ENCODE measurements at regions not wholly inside any gene's neighbourhood (a gene's known extent, or its start where the extent isn't known, plus 50 kb on each side); places are given as distances from the start of the nearest gene placed in this dataset.

DNA sequence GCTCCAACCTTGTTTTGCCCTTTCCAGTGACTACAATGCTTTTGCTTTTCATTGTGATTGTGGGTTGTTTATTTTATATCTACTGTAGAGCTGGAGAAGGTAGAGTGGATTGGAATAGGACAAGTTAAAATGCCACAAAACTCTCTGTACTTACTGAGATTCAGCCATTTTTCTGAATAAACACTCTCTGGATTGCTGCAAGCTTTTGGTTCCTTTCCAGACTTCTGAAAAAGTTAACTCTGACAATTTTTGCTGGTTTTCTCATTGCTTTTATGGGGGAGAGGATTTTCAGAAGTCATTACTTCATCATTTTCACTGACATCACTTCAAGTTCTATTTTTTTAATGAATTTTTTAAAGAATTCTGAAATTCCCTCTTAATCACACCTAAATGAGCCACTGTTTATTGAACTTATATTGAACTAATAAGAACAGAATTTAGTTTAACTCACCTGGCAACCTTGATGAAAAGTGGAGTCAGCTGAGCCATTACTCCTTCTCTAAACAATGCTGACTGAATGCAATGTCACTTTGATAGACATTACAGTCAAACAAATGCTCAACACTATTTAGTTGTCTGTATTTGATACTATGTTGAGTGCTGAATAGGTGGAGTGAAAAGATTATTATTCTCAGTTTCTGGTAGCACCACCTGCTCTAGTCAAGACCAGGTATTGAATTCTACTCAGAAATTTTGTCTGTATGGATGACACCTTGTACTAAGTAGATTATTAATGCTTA is 303.5 kb downstream of the DLEU7 start:
- H3K27ac ChIP-seq (ENCODE audit: insufficient read length, low read depth, low read length) = no peak overlapping the region
- peaks cover 3% of the 10 kb centered on the region; the same call in 1 of the 2 replicates for H3K4me1 ChIP-seq (ENCODE audit: insufficient read depth, low read length)
- DNase-seq = no peak
- H3T11ph ChIP-seq (ENCODE audit: low read length) = no peak overlapping the region
- no peaks in the 10 kb centered on the region for H4K20me1 ChIP-seq (ENCODE audit: control insufficient read depth, insufficient read depth, insufficient read length)
- no peak overlapping the region for H2AK5ac ChIP-seq (ENCODE audit: insufficient read length, low read length)
- H3K56ac ChIP-seq (ENCODE audit: insufficient read length, low read depth, low read length) = no peak overlapping the region
- H3K9me3 Mint-ChIP-seq = peaks cover 25% of the 10 kb centered on the region in 2 experiments
- no peak overlapping the region for H4K8ac ChIP-seq (replicated peaks; ENCODE audit: insufficient read length, low read depth, low read length)
- no peak overlapping the region for H2BK20ac ChIP-seq (ENCODE audit: low read depth, low read length, poor library complexity, severe bottlenecking)
- no peak overlapping the region for H2AFZ ChIP-seq (ENCODE audit: low read length)
- no peak overlapping the region for H3K18ac ChIP-seq (ENCODE audit: insufficient read length, low read depth, low read length)
- H3K4me1 Mint-ChIP-seq = peaks cover 24 to 26% of the 10 kb centered on the region in 2 experiments
- H3K36me3 Mint-ChIP-seq (ENCODE audit: insufficient read depth in 1 of 3, low read depth in 3 of 3) = peaks cover 18 to 24% (median 19%) of the 10 kb centered on the region in 3 experiments
- H3K14ac ChIP-seq (ENCODE audit: insufficient read depth, low read length) = no peak overlapping the region
- H3K9me3 ChIP-seq (ENCODE audit: control insufficient read depth, low read depth, low read length) = no peaks in the 10 kb centered on the region
- H3K9ac ChIP-seq (ENCODE audit: extremely low read depth, insufficient read length, low read length) = no peak overlapping the region
- H3K23me2 ChIP-seq (ENCODE audit: insufficient read length, low read depth, low read length, poor library complexity, severe bottlenecking) = no peaks in the 10 kb centered on the region
- H3K27ac Mint-ChIP-seq = no peak overlapping the region
- H2BK12ac ChIP-seq (ENCODE audit: insufficient read length, low read depth, low read length) = no peak overlapping the region
- H3K4me2 ChIP-seq (ENCODE audit: insufficient read depth, insufficient read length, low read length) = no peak overlapping the region
- H2BK5ac ChIP-seq (ENCODE audit: insufficient read length, low read length) = no peak overlapping the region
- H2BK15ac ChIP-seq (ENCODE audit: low read depth, low read length) = no peak overlapping the region
- no peak overlapping the region for H4K5ac ChIP-seq (ENCODE audit: insufficient read length, low read depth, low read length)
- H3K23ac ChIP-seq (ENCODE audit: insufficient read length, low read depth, low read length) = no peak overlapping the region
- no peak overlapping the region for H3K4ac ChIP-seq (ENCODE audit: low read depth, low read length)
- no peaks in the 10 kb centered on the region for H3K27me3 ChIP-seq (ENCODE audit: insufficient read depth, low read length)
- no peak overlapping the region for H4K91ac ChIP-seq (ENCODE audit: insufficient read length, low read depth, low read length)
- no peaks in the 10 kb centered on the region for H3K27me3 Mint-ChIP-seq (ENCODE audit: low read depth)
- H3K79me2 ChIP-seq (ENCODE audit: insufficient read depth, low read length) = no peaks in the 10 kb centered on the region
- no peak overlapping the region for H3K4me3 Mint-ChIP-seq
- no peak overlapping the region for H2BK120ac ChIP-seq (ENCODE audit: low read depth, low read length, poor library complexity, severe bottlenecking)
- H3K79me1 ChIP-seq (ENCODE audit: insufficient read depth, low read depth, low read length, poor library complexity, severe bottlenecking) = no peaks in the 10 kb centered on the region
- TF ChIP-seq, protein P1, sequence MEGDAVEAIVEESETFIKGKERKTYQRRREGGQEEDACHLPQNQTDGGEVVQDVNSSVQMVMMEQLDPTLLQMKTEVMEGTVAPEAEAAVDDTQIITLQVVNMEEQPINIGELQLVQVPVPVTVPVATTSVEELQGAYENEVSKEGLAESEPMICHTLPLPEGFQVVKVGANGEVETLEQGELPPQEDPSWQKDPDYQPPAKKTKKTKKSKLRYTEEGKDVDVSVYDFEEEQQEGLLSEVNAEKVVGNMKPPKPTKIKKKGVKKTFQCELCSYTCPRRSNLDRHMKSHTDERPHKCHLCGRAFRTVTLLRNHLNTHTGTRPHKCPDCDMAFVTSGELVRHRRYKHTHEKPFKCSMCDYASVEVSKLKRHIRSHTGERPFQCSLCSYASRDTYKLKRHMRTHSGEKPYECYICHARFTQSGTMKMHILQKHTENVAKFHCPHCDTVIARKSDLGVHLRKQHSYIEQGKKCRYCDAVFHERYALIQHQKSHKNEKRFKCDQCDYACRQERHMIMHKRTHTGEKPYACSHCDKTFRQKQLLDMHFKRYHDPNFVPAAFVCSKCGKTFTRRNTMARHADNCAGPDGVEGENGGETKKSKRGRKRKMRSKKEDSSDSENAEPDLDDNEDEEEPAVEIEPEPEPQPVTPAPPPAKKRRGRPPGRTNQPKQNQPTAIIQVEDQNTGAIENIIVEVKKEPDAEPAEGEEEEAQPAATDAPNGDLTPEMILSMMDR (conservative IDR thresholded peaks at IDR 0.05) = no peak

Data from H9 (cell line).